ENCODE measurements at regions not wholly inside any gene's neighbourhood (a gene's known extent, or its start where the extent isn't known, plus 50 kb on each side); places are given as distances from the start of the nearest gene placed in this dataset.
"Not testable (repeated sequence)": the region's sequence is repeated elsewhere in the genome, so short reads cannot be mapped to it uniquely, and the experiment has no call there.

DNA sequence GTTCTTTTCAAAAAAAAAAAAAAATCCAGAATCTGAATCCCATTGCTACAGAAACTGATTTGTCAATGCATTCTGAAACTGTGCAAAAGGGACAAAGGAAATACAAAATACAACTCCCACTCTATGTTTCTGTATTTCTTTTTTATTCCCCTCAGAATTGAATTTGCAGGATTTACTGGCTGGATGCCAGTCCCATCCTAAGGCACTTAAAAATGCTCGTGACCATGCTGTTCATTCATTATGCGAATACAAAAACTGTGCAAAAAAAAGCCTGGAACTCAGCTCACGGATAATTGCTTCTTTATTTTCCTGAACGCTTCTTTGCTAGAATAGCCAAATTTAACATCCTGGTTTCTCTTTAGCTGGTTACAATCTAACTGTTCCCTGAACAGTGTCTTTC is 413.3 kb downstream of the PRIM2 start:
- not testable (repeated sequence) for TF ChIP-seq CTCF, POLR2A, EP300, POLR2AphosphoS5 (IDR thresholded peaks at IDR 0.05)
